Omental fat pad (tissue), 3 donors: ENCODE measurements at regions not wholly inside any gene's neighbourhood (a gene's known extent, or its start where the extent isn't known, plus 50 kb on each side); places are given as distances from the start of the nearest gene placed in this dataset.

Source experiments
- ATAC-seq: fragments of 150-250 bp; one replicate; pipeline ENCODE4 v1.9.1; 2016; ENCODE audit warnings: mild to moderate bottlenecking, moderate library complexity; ENCODE audit not compliant: low FRiP score
- DNase-seq: peaks from one replicate; pipeline ENCODE4 v3.0.0-alpha.2; 2019; ENCODE audit warnings: low spot score
- CTCF ChIP-seq, 3 donors: fragments of 450-650 bp; IDR thresholded peaks; one replicate each; pipeline ENCODE4 v1.5.1; 2016 to 2017; ENCODE audit warnings: antibody characterized with exemption in 3 of 3, mild to moderate bottlenecking in 3 of 3, moderate library complexity in 2 of 3

DNA sequence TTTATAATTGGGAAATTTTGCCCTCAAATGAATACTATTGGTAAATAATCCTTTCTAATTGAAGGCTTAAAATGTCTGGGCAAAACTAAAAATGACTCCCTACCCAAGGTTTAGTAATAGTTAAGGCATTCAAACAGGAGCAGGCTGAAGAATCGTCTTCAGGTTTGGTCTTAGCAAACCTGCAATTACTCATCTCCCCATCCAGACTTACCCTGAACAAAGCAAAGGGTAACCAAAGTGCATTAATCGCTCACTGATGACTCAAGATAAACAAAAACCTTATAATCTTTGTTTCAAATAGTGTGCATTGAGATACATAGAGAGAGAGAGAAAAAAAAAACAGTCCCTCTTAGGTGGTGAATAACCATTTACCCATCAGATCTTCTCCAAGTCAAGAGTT, 225.5 kb downstream of the BMP2 start:
- DNase-seq (no peak), ATAC-seq (peak; percentile 83)
- no peak for TF ChIP-seq CTCF (IDR thresholded peaks at IDR 0.05)

- no peak for TF ChIP-seq CTCF (IDR thresholded peaks at IDR 0.05)
- ATAC-seq = no peak
- DNase-seq = no peak
Observed at GRCh38 chr20:6993511-6993910, 226.0 kb downstream of the BMP2 start.

DNA sequence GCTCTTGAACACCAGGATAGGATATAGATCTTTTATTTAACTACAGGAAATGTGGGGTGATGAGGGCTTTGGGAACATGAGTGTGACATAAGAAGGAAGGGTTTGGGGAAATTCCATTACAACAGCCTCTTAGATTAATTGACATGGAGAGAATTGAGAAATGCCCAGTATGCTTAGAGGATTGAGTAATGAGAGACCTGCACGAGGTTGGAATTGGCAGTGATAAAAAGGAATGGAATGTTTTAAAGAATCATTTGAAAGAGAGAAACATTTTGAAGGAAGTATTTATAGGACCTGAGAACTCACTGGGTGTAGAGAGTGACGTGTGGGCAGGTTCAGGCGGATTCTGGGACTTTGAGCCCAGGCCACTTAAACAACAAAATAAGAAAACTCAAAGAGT, 227.0 kb downstream of the BMP2 start:
- ATAC-seq (peak; percentile 70), DNase-seq (no peak)
- TF ChIP-seq CTCF (IDR thresholded peaks at IDR 0.05) = no peak

- TF ChIP-seq CTCF (IDR thresholded peaks at IDR 0.05) = no peak
- DNase-seq = no peak
- no peak for ATAC-seq
Observed at GRCh38 chr20:6998909-6999308, 231.4 kb downstream of the BMP2 start.

GRCh38 chr20:6999381-6999780, 231.9 kb downstream of the BMP2 start:
- no peak for TF ChIP-seq CTCF (IDR thresholded peaks at IDR 0.05)
- DNase-seq = no peak
- ATAC-seq = peak; percentile 78

- no peak for ATAC-seq
- DNase-seq = no peak
- TF ChIP-seq CTCF (IDR thresholded peaks at IDR 0.05) = no peak
Observed at GRCh38 chr20:7003598-7003997, 236.1 kb downstream of the BMP2 start.

GRCh38 chr20:7004801-7005200, 237.3 kb downstream of the BMP2 start:
- TF ChIP-seq CTCF (IDR thresholded peaks at IDR 0.05) = no peak
- DNase-seq (no peak), ATAC-seq (no peak)
